K562 (cell line): ENCODE measurements at regions not wholly inside any gene's neighbourhood (a gene's known extent, or its start where the extent isn't known, plus 50 kb on each side); places are given as distances from the start of the nearest gene placed in this dataset.

Source experiments
- ATAC-seq: fragments of 200-7000 bp; cut with Tn5 transposase; 3 replicates; pipeline ENCODE4 v1.9.1; 2020; ENCODE audit warnings: moderate library complexity
- BruUV-seq: library from RNA; stranded (reverse); fragments of 400-500 nt; replicated peaks from 2 replicates; lab custom pipeline; 2021; lab: Mats Ljungman, UMichigan
- CTCF ChIA-PET: fragments of 300-600 bp; formaldehyde crosslinking; extraction: SDS; loops from one replicate; lab custom pipeline; 2021; ENCODE audit warnings: low intra/inter-chr PET ratio; lab: Yijun Ruan, JAX
- POLR2A ChIA-PET: fragments of 300-600, 350-650 bp; sonication (Branson Sonifier 250); formaldehyde crosslinking; extraction: SDS; loops from one replicate; lab custom pipeline; 2021; ENCODE audit warnings: antibody characterized with exemption, inconsistent platforms; lab: Yijun Ruan, JAX
- DNase-seq, 4 experiments: peaks; one replicate each; pipeline versions ENCODE4 v3.0.0 to v3.0.0-alpha.2; 2011 to 2018; ENCODE audit warnings: low spot score in 3 of 4, mixed read lengths in 3 of 4; ENCODE audit errors: extremely low read depth in 1 of 4
- FAIRE-seq: peaks from 2 replicates; lab custom pipeline; 2011; peaks lifted over from hg19 to GRCh38; lab: Jason Lieb, UNC
- H2AFZ ChIP-seq: 2 replicates; pipeline ENCODE4 v1.6.0; 2011; ENCODE audit warnings: low read depth, low read length, control low read depth, inconsistent platforms
- H3K27ac ChIP-seq: fragments of 200-600 bp; 3 replicates; pipeline ENCODE4 v1.8.0; 2011; ENCODE audit warnings: low read depth, mild to moderate bottlenecking, control low read depth, inconsistent platforms, low read length, moderate library complexity, mixed read lengths; ENCODE audit errors: extremely low read depth
- H3K27me3 ChIP-seq, 2 experiments: fragments of 300-600 bp in 1 of 2; 2 replicates in 1 of 2; 3 replicates in 1 of 2; pipeline versions ENCODE4 v1.6.0 to v1.8.0; 2011; ENCODE audit warnings: inconsistent platforms in 2 of 2, low read length in 2 of 2, mild to moderate bottlenecking in 1 of 2, mixed read lengths in 1 of 2, moderate library complexity in 1 of 2; ENCODE audit not compliant: control insufficient read depth in 2 of 2, insufficient read depth in 2 of 2
- H3K36me3 ChIP-seq: fragments of 300-600 bp; 3 replicates; pipeline ENCODE4 v1.8.0; 2011; ENCODE audit warnings: mild to moderate bottlenecking, low read length, inconsistent platforms; ENCODE audit not compliant: control insufficient read depth, insufficient read depth
- H3K4me1 ChIP-seq, 2 experiments: fragments of 200-600 bp in 1 of 2; replicated peaks in 1 of 2; 2 replicates in 1 of 2; 3 replicates in 1 of 2; pipeline versions ENCODE4 v1.5.1 to v1.8.0; 2011; ENCODE audit warnings: inconsistent platforms in 2 of 2, low read length in 2 of 2, mild to moderate bottlenecking in 1 of 2, mixed read lengths in 1 of 2, moderate library complexity in 1 of 2; ENCODE audit not compliant: control insufficient read depth in 2 of 2, insufficient read depth in 2 of 2
- H3K4me2 ChIP-seq: 2 replicates; pipeline ENCODE4 v1.6.1; 2011; ENCODE audit warnings: low read length, control low read depth, inconsistent platforms, mixed read lengths; ENCODE audit not compliant: insufficient read depth
- H3K4me3 ChIP-seq: fragments of 200-600 bp; sonication (generic), shearing (Covaris generic); 2 replicates; pipeline ENCODE4 v1.5.1; 2016; ENCODE audit warnings: control low read depth, inconsistent platforms
- H3K79me2 ChIP-seq: fragments of 200-600 bp; 3 replicates; pipeline ENCODE4 v1.8.0; 2011; ENCODE audit warnings: low read length, inconsistent platforms; ENCODE audit not compliant: control insufficient read depth, insufficient read depth
- H3K9ac ChIP-seq, 2 experiments: 2 replicates each; pipeline versions ENCODE4 v1.6.0 to v1.6.1; 2011; ENCODE audit warnings: low read depth in 2 of 2, low read length in 2 of 2, control low read depth in 1 of 2, inconsistent platforms in 1 of 2, mild to moderate bottlenecking in 1 of 2, mixed read lengths in 1 of 2; ENCODE audit not compliant: insufficient read depth in 1 of 2
- H3K9me1 ChIP-seq: one replicate; pipeline ENCODE4 v1.6.0; 2011; ENCODE audit warnings: inconsistent platforms, mild to moderate bottlenecking, low read length, moderate library complexity; ENCODE audit not compliant: control insufficient read depth, insufficient read depth
- H3K9me3 ChIP-seq: replicated peaks from 2 replicates; pipeline ENCODE4 v1.5.1; 2011; ENCODE audit warnings: low read depth, low read length, inconsistent platforms; ENCODE audit not compliant: control insufficient read depth, insufficient read depth
- H4K20me1 ChIP-seq: replicated peaks from 2 replicates; pipeline ENCODE4 v1.6.1; 2011; ENCODE audit warnings: low read length, inconsistent platforms, mixed read lengths; ENCODE audit not compliant: control insufficient read depth, insufficient read depth
- CEBPB ChIP-seq: fragments of 450-650 bp; IDR thresholded peaks from 2 replicates; pipeline ENCODE4 v1.6.1; 2016; ENCODE audit warnings: missing genetic modification characterization, missing compliant biosample characterization
- MAFK ChIP-seq: IDR thresholded peaks from 2 replicates; pipeline ENCODE4 v1.6.1; 2011; ENCODE audit warnings: low read length, improper control_type of control experiment
- NCOR1 ChIP-seq: fragments of 450-650 bp; IDR thresholded peaks from 2 replicates; pipeline ENCODE4 v1.6.1; 2016; ENCODE audit warnings: mild to moderate bottlenecking, moderate library complexity
- RBM17 ChIP-seq: fragments of 200-400 bp; formaldehyde crosslinking; IDR thresholded peaks from 2 replicates; pipeline ENCODE4 v1.6.1; 2017; ENCODE audit warnings: low read depth, mild to moderate bottlenecking, low read length, borderline replicate concordance
- SETDB1 ChIP-seq: IDR thresholded peaks from one replicate; pipeline ENCODE4 v1.6.1; 2012; ENCODE audit warnings: low read length, control low read depth, inconsistent platforms
- SLC30A9 ChIP-seq: fragments of 250-450 bp; sonication (Bioruptor Pico); IDR thresholded peaks from 2 replicates; pipeline ENCODE4 v1.8.0; 2022; ENCODE audit warnings: mild to moderate bottlenecking, moderate library complexity
- ZNF174 ChIP-seq: fragments of 250-450 bp; sonication (Bioruptor Pico); IDR thresholded peaks from 2 replicates; pipeline ENCODE4 v1.4.0; 2020; ENCODE audit warnings: mild to moderate bottlenecking
- ZNF23 ChIP-seq: fragments of 250-450 bp; sonication (Bioruptor Pico); IDR thresholded peaks from 2 replicates; pipeline ENCODE4 v1.4.0; 2020; ENCODE audit warnings: mild to moderate bottlenecking
- ZNF282 ChIP-seq: sonication (generic); formaldehyde crosslinking; IDR thresholded peaks from 2 replicates; pipeline ENCODE4 v1.8.1; 2023; ENCODE audit warnings: missing genetic modification reagents
- WGBS: fragments of 100-300 bp; shearing (Covaris generic); methylation state at CpG from one replicate; pipeline ENCODE4 v1.1.6; 2016; ENCODE audit warnings: low coverage, mixed read lengths; ENCODE audit not compliant: insufficient coverage; ENCODE audit errors: missing lambda C conversion rate; 5-methylcytosine and 5-hydroxymethylcytosine counted together
- in situ Hi-C: fragments of 300-500 bp; cut with MboI; formaldehyde crosslinking; loops from 4 replicates; pipeline ENCODE4 v1.15.0; 2018; ENCODE audit warnings: inconsistent platforms, mixed read lengths
- intact Hi-C: fragments of 100-400 bp; cut with micrococcal nuclease; formaldehyde crosslinking; loops from 2 replicates; pipeline ENCODE4 v1.14.2; 2022
- TF ChIP-seq, protein P1 (sequence below): sonication (generic); formaldehyde crosslinking; IDR thresholded peaks from 2 replicates; pipeline ENCODE4 v1.8.1; 2022; ENCODE audit warnings: missing genetic modification reagents
- TF ChIP-seq, protein P2 (sequence below): sonication (generic); formaldehyde crosslinking; IDR thresholded peaks from 2 replicates; pipeline ENCODE4 v1.8.0; 2022; ENCODE audit warnings: missing genetic modification reagents, mild to moderate bottlenecking, moderate library complexity, borderline replicate concordance
- TF ChIP-seq, protein P3 (sequence below): fragments of 250-450 bp; sonication (Bioruptor Pico); IDR thresholded peaks from 2 replicates; pipeline ENCODE4 v1.4.0; 2020; ENCODE audit warnings: mild to moderate bottlenecking

DNA sequence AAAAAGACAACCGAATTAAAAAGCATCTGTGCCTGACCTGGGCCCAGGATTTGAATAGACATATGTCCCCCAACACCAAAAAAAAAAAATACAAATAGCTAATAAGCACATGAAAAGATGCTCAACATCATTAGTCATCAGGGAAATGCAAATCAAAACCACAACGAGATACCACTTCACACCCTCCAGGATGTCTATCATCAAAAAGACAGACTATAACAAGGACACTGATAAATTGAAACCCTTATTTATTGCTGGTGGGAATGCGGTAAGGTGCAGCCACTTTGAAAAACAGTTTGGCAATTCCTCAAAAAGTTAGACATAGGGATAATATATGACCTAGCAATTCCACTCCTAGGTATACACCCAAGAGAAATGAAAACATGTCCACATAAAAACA, 72.3 kb upstream of the CAMK1G start (continued):
- TF ChIP-seq, protein P1, sequence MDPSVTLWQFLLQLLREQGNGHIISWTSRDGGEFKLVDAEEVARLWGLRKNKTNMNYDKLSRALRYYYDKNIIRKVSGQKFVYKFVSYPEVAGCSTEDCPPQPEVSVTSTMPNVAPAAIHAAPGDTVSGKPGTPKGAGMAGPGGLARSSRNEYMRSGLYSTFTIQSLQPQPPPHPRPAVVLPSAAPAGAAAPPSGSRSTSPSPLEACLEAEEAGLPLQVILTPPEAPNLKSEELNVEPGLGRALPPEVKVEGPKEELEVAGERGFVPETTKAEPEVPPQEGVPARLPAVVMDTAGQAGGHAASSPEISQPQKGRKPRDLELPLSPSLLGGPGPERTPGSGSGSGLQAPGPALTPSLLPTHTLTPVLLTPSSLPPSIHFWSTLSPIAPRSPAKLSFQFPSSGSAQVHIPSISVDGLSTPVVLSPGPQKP = no peak
- TF ChIP-seq MAFK = no peak

DNA sequence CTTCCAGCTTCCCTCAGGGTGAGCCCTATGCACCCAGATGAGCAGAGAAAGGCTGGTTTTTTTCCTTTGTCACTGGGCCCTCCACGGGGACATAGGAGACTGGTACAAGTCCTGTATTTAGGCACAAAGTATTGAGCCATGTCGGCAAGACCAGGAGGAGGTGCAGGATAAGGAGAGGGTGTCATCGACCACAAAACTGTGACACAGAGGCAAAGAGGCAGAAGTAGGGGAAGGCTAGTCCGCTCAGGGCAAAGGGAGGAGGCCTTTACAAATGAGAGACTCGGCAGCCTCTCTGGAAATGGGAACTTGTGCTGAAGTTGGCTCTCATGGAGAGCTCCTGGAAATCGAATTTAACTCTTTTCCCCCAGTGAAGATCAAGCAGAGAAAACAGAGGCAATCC, 70.7 kb upstream of the CAMK1G start:
- in situ Hi-C loops = no loop called here
- TF ChIP-seq ZNF23 (no peak), NCOR1 (no peak), RBM17 (no peak), SLC30A9 (CRISPR knock-in tag) (no peak), ZNF282 (no peak), CEBPB (tag) (no peak), ZNF174 (CRISPR knock-in tag) (no peak), SETDB1 (no peak)
- TF ChIP-seq, protein P2, sequence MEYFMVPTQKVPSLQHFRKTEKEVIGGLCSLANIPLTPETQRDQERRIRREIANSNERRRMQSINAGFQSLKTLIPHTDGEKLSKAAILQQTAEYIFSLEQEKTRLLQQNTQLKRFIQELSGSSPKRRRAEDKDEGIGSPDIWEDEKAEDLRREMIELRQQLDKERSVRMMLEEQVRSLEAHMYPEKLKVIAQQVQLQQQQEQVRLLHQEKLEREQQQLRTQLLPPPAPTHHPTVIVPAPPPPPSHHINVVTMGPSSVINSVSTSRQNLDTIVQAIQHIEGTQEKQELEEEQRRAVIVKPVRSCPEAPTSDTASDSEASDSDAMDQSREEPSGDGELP (CRISPR knock-in tag) = no peak
- TF ChIP-seq, protein P3, sequence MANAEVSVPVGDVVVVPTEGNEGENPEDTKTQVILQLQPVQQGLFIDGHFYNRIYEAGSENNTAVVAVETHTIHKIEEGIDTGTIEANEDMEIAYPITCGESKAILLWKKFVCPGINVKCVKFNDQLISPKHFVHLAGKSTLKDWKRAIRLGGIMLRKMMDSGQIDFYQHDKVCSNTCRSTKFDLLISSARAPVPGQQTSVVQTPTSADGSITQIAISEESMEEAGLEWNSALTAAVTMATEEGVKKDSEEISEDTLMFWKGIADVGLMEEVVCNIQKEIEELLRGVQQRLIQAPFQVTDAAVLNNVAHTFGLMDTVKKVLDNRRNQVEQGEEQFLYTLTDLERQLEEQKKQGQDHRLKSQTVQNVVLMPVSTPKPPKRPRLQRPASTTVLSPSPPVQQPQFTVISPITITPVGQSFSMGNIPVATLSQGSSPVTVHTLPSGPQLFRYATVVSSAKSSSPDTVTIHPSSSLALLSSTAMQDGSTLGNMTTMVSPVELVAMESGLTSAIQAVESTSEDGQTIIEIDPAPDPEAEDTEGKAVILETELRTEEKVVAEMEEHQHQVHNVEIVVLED = no peak
- no peaks in the 10 kb centered on the region for H3K9me1 ChIP-seq

More for the DNA sequence above, 70.7 kb upstream of the CAMK1G start:
- POLR2A ChIA-PET = no interaction called here
- ATAC-seq (no peak), DNase-seq (no peak), FAIRE-seq (no peak)
- H3K4me2 ChIP-seq = no peak overlapping the region
- no peak overlapping the region for H2AFZ ChIP-seq
- CTCF ChIA-PET = no interaction called here
- H3K27me3 ChIP-seq = peaks cover 2 to 5% of the 10 kb centered on the region in 2 experiments; a peak in 1 of 5 replicates
- under 1% methylated on average over 6 of the region's 6 CpGs for WGBS
- no peak overlapping the region for H3K27ac ChIP-seq
- H4K20me1 ChIP-seq = no peaks in the 10 kb centered on the region
- no peaks in the 10 kb centered on the region for H3K36me3 ChIP-seq
- BruUV-seq = no TSS peak
- no peaks in the 10 kb centered on the region for H3K4me1 ChIP-seq
- H3K9me3 ChIP-seq = no peaks in the 10 kb centered on the region
- intact Hi-C loops = loop anchor here (2.0 to 5.0 kb wide), 3 partner anchors 156 to 860 kb away; no protein-coding TSS in a partner anchor
- no peaks in the 10 kb centered on the region for H3K79me2 ChIP-seq
- no peak overlapping the region for H3K4me3 ChIP-seq
- H3K9ac ChIP-seq = no peak overlapping the region
